ENCODE measurements at regions not wholly inside any gene's neighbourhood (a gene's known extent, or its start where the extent isn't known, plus 50 kb on each side); places are given as distances from the start of the nearest gene placed in this dataset.
"Not testable (repeated sequence)": the region's sequence is repeated elsewhere in the genome, so short reads cannot be mapped to it uniquely, and the experiment has no call there.

- no peaks in the 10 kb centered on the region for H3K4me1 Mint-ChIP-seq
- H3K36me3 Mint-ChIP-seq = no peaks in the 10 kb centered on the region
- DNase-seq (no peak), ATAC-seq (no peak)
- no peak overlapping the region for H3K4me3 Mint-ChIP-seq
- H3K27ac Mint-ChIP-seq = no peak overlapping the region
- H3K9me3 Mint-ChIP-seq (ENCODE audit: low read depth) = peaks cover 3% of the 10 kb centered on the region
- CTCF ChIA-PET = no interaction called here
- peaks cover 2% of the 10 kb centered on the region for H3K27me3 Mint-ChIP-seq
Observed at GRCh38 chr21:38097789-38098188, 159.0 kb upstream of the KCNJ15 start.

- Mint-ChIP-seq H3K27me3 (no peaks in the 10 kb centered on the region), H3K4me1 (peaks cover 17% of the 10 kb centered on the region), H3K27ac (no peak overlapping the region), H3K4me3 (no peak overlapping the region), H3K9me3 (ENCODE audit: low read depth) (peaks cover 4% of the 10 kb centered on the region), H3K36me3 (no peaks in the 10 kb centered on the region)
- DNase-seq = no peak
- ATAC-seq = no peak
- CTCF ChIA-PET = no interaction called here
Observed at GRCh38 chr21:38112219-38112789, 144.5 kb upstream of the KCNJ15 start.

GRCh38 chr21:38114717-38115333 lies 142.0 kb upstream of the KCNJ15 start:
- ATAC-seq = no peak

GRCh38 chr21:38115870-38116269 lies 140.9 kb upstream of the KCNJ15 start:
- H3K27me3 Mint-ChIP-seq = no peaks in the 10 kb centered on the region
- CTCF ChIA-PET = interaction anchor here (1.3 kb wide), 1 partner anchor 11 kb away, joined by 6 read pairs; no protein-coding TSS in a partner anchor
- H3K9me3 Mint-ChIP-seq (ENCODE audit: low read depth) = peaks cover 5% of the 10 kb centered on the region
- no peak overlapping the region for H3K4me3 Mint-ChIP-seq
- H3K27ac Mint-ChIP-seq = no peak overlapping the region
- no peaks in the 10 kb centered on the region for H3K36me3 Mint-ChIP-seq
- H3K4me1 Mint-ChIP-seq = peaks cover 17% of the 10 kb centered on the region
- no peak for DNase-seq
- no peak for ATAC-seq

More at GRCh38 chr21:38114717-38115333, 142.0 kb upstream of the KCNJ15 start:
- Mint-ChIP-seq H3K9me3 (ENCODE audit: low read depth) (peaks cover 4% of the 10 kb centered on the region), H3K36me3 (no peaks in the 10 kb centered on the region), H3K4me3 (no peak overlapping the region), H3K27ac (no peak overlapping the region), H3K27me3 (no peaks in the 10 kb centered on the region), H3K4me1 (peaks cover 17% of the 10 kb centered on the region)
- no peak for DNase-seq
- CTCF ChIA-PET = no interaction called here

- Mint-ChIP-seq H3K27me3 (no peaks in the 10 kb centered on the region), H3K4me1 (peaks cover 6% of the 10 kb centered on the region), H3K9me3 (ENCODE audit: low read depth) (peaks cover 9% of the 10 kb centered on the region), H3K36me3 (no peaks in the 10 kb centered on the region), H3K27ac (no peak overlapping the region), H3K4me3 (no peak overlapping the region)
- ATAC-seq (no peak), DNase-seq (no peak)
- CTCF ChIA-PET = no interaction called here
Observed at GRCh38 chr21:38119793-38120192, 137.0 kb upstream of the KCNJ15 start.

- DNase-seq; H3K36me3 Mint-ChIP-seq; CTCF ChIA-PET; H3K9me3 Mint-ChIP-seq (ENCODE audit: low read depth); H3K27ac Mint-ChIP-seq; H3K27me3 Mint-ChIP-seq; H3K4me3 Mint-ChIP-seq; ATAC-seq; H3K4me1 Mint-ChIP-seq: not testable (repeated sequence)
Observed at GRCh38 chr21:38120679-38120983, 136.2 kb upstream of the KCNJ15 start.

GRCh38 chr21:38120984-38121855 lies 135.6 kb upstream of the KCNJ15 start:
- DNase-seq = no peak
- CTCF ChIA-PET = no interaction called here
- no peak overlapping the region for H3K4me3 Mint-ChIP-seq

GRCh38 chr21:38121888-38122720 lies 134.7 kb upstream of the KCNJ15 start:
- no peak overlapping the region for H3K4me3 Mint-ChIP-seq
- ATAC-seq = no peak
- no peak for DNase-seq
- no peaks in the 10 kb centered on the region for H3K27me3 Mint-ChIP-seq
- H3K4me1 Mint-ChIP-seq = no peaks in the 10 kb centered on the region
- peaks cover 5% of the 10 kb centered on the region for H3K9me3 Mint-ChIP-seq (ENCODE audit: low read depth)
- CTCF ChIA-PET = no interaction called here
- H3K36me3 Mint-ChIP-seq = no peaks in the 10 kb centered on the region
- no peak overlapping the region for H3K27ac Mint-ChIP-seq

More at GRCh38 chr21:38120984-38121855, 135.6 kb upstream of the KCNJ15 start:
- H3K36me3 Mint-ChIP-seq = no peaks in the 10 kb centered on the region
- no peak overlapping the region for H3K27ac Mint-ChIP-seq
- no peaks in the 10 kb centered on the region for H3K27me3 Mint-ChIP-seq
- no peak for ATAC-seq
- no peaks in the 10 kb centered on the region for H3K4me1 Mint-ChIP-seq
- H3K9me3 Mint-ChIP-seq (ENCODE audit: low read depth) = peaks cover 5% of the 10 kb centered on the region

GRCh38 chr21:38123626-38124025 lies 133.2 kb upstream of the KCNJ15 start:
- CTCF ChIA-PET = no interaction called here

GRCh38 chr21:38126666-38127303 lies 130.0 kb upstream of the KCNJ15 start:
- ATAC-seq (peak; percentile 64), DNase-seq (peak; percentile 56)
- no peak overlapping the region for H3K27ac Mint-ChIP-seq
- no peaks in the 10 kb centered on the region for H3K27me3 Mint-ChIP-seq
- H3K4me1 Mint-ChIP-seq = no peaks in the 10 kb centered on the region
- no peaks in the 10 kb centered on the region for H3K9me3 Mint-ChIP-seq (ENCODE audit: low read depth)
- H3K4me3 Mint-ChIP-seq = no peak overlapping the region
- H3K36me3 Mint-ChIP-seq = no peaks in the 10 kb centered on the region
- CTCF ChIA-PET = interaction anchor here (0.6 to 1.3 kb wide), 4 partner anchors 10 to 1149 kb away, joined by 3 to 6 read pairs (median 4); no protein-coding TSS in a partner anchor

More at GRCh38 chr21:38123626-38124025, 133.2 kb upstream of the KCNJ15 start:
- Mint-ChIP-seq H3K27ac (no peak overlapping the region), H3K4me3 (no peak overlapping the region), H3K36me3 (no peaks in the 10 kb centered on the region), H3K27me3 (no peaks in the 10 kb centered on the region), H3K9me3 (ENCODE audit: low read depth) (peaks cover 5% of the 10 kb centered on the region), H3K4me1 (no peaks in the 10 kb centered on the region)
- DNase-seq = no peak
- no peak for ATAC-seq

GRCh38 chr21:38129711-38130110 lies 127.1 kb upstream of the KCNJ15 start:
- ATAC-seq (no peak), DNase-seq (no peak)
- Mint-ChIP-seq H3K4me1 (no peaks in the 10 kb centered on the region), H3K36me3 (no peaks in the 10 kb centered on the region), H3K9me3 (ENCODE audit: low read depth) (no peaks in the 10 kb centered on the region), H3K4me3 (no peak overlapping the region), H3K27me3 (peaks cover 6% of the 10 kb centered on the region), H3K27ac (no peak overlapping the region)
- CTCF ChIA-PET = no interaction called here

GRCh38 chr21:38133240-38133639 lies 123.6 kb upstream of the KCNJ15 start:
- CTCF ChIA-PET = interaction anchor here (0.7 kb wide), 1 partner anchor 25 kb away, joined by 3 read pairs; no protein-coding TSS in a partner anchor
- no peak for DNase-seq
- Mint-ChIP-seq H3K9me3 (ENCODE audit: low read depth) (no peaks in the 10 kb centered on the region), H3K27ac (no peak overlapping the region), H3K27me3 (peaks cover 6% of the 10 kb centered on the region), H3K4me3 (no peak overlapping the region), H3K36me3 (no peaks in the 10 kb centered on the region), H3K4me1 (no peaks in the 10 kb centered on the region)
- ATAC-seq = no peak
